NCI-H1417 (cell line): ENCODE measurements at regions not wholly inside any gene's neighbourhood (a gene's known extent, or its start where the extent isn't known, plus 50 kb on each side); places are given as distances from the start of the nearest gene placed in this dataset.

Experiments used
- DNase-seq, 3 experiments: peaks; one replicate each; lab custom pipeline; 2025; lab: John Stamatoyannopoulos, UW

GRCh38 chr6:93554018-93554417 lies 134.7 kb upstream of the EPHA7 start:
- no peak for DNase-seq

GRCh38 chr6:93550551-93551276 lies 131.4 kb upstream of the EPHA7 start:
- DNase-seq: peak in 2 of 3 experiments; percentile 28 to 78

GRCh38 chr6:93549868-93550267 lies 130.5 kb upstream of the EPHA7 start:
- DNase-seq: no peak

- no peak for DNase-seq
Measured at GRCh38 chr6:93524671-93525451, 105.5 kb upstream of the EPHA7 start.

- peak in 1 of 3 experiments; percentile 42 for DNase-seq
Measured at GRCh38 chr6:93523365-93523764, 104.0 kb upstream of the EPHA7 start.

- no peak for DNase-seq
Measured at GRCh38 chr6:93516441-93516840, 97.1 kb upstream of the EPHA7 start.

- no peak for DNase-seq
Measured at GRCh38 chr6:93515736-93516135, 96.4 kb upstream of the EPHA7 start.

GRCh38 chr6:93498713-93499112 lies 79.4 kb upstream of the EPHA7 start:
- no peak for DNase-seq

GRCh38 chr6:93496548-93496947 lies 77.2 kb upstream of the EPHA7 start:
- DNase-seq: peak in 2 of 3 experiments; percentile 9 to 23

- DNase-seq: no peak
Measured at GRCh38 chr6:93494057-93494456, 74.7 kb upstream of the EPHA7 start.

- no peak for DNase-seq
Measured at GRCh38 chr6:93474733-93475179, 55.4 kb upstream of the EPHA7 start.

GRCh38 chr6:93471281-93471680 lies 51.9 kb upstream of the EPHA7 start:
- no peak for DNase-seq
